ENCODE measurements at regions not wholly inside any gene's neighbourhood (a gene's known extent, or its start where the extent isn't known, plus 50 kb on each side); places are given as distances from the start of the nearest gene placed in this dataset.

- Histone ChIP-seq H3K4me1 (ENCODE audit: insufficient read depth, low read length, poor library complexity, severe bottlenecking) (no peaks in the 10 kb centered on the region), H3K4me3 (ENCODE audit: low read depth, low read length, poor library complexity, severe bottlenecking) (no peak overlapping the region), H3K36me3 (ENCODE audit: insufficient read depth, low read length) (no peaks in the 10 kb centered on the region), H3K4me2 (ENCODE audit: low read length) (no peak overlapping the region), H2AFZ (ENCODE audit: low read length) (no peak overlapping the region), H3K9me2 (ENCODE audit: insufficient read depth, low read length) (no peaks in the 10 kb centered on the region), H4K20me1 (ENCODE audit: insufficient read depth, low read length) (no peaks in the 10 kb centered on the region), H3K79me2 (ENCODE audit: insufficient read depth, low read depth, low read length) (no peaks in the 10 kb centered on the region), H3K27ac (ENCODE audit: low read depth, low read length, poor library complexity, severe bottlenecking) (no peak overlapping the region), H3K9me3 (ENCODE audit: low read length) (no peaks in the 10 kb centered on the region)
- no peak for DNase-seq (ENCODE audit: low spot score)
- no TSS peak for BruUV-seq (replicated peaks)
- intact Hi-C loops (cut with micrococcal nuclease; ENCODE audit: unreplicated experiment) = no loop called here
- no peak for TF ChIP-seq CTCF (conservative IDR thresholded peaks at IDR 0.05; ENCODE audit: low read length)
- no peak for TF ChIP-seq EZH2phosphoT487 (IDR thresholded peaks at IDR 0.05; ENCODE audit: borderline replicate concordance, low read depth, low read length)
- ChIA-PET CTCF (ENCODE audit: unreplicated experiment) (no interaction called here), POLR2A (interaction anchor here (0.5 kb wide), 1 partner anchor 22 kb away, joined by 3 read pairs; no protein-coding TSS in a partner anchor)
Observed at GRCh38 chr18:64271975-64272659, 123.2 kb upstream of the LINC00305 start.

GRCh38 chr18:64271246-64271645, 122.4 kb upstream of the LINC00305 start:
- H3K4me3 ChIP-seq (ENCODE audit: low read depth, low read length, poor library complexity, severe bottlenecking) = no peak overlapping the region
- no peaks in the 10 kb centered on the region for H3K9me2 ChIP-seq (ENCODE audit: insufficient read depth, low read length)
- ChIA-PET POLR2A (no interaction called here), CTCF (ENCODE audit: unreplicated experiment) (no interaction called here)
- H3K27ac ChIP-seq (ENCODE audit: low read depth, low read length, poor library complexity, severe bottlenecking) = no peak overlapping the region
- no peak overlapping the region for H2AFZ ChIP-seq (ENCODE audit: low read length)
- H3K9me3 ChIP-seq (ENCODE audit: low read length) = no peaks in the 10 kb centered on the region
- no peak for TF ChIP-seq CTCF (conservative IDR thresholded peaks at IDR 0.05; ENCODE audit: low read length)
- TF ChIP-seq EZH2phosphoT487 (IDR thresholded peaks at IDR 0.05; ENCODE audit: borderline replicate concordance, low read depth, low read length) = no peak
- no TSS peak for BruUV-seq (replicated peaks)
- no peak overlapping the region for H3K4me2 ChIP-seq (ENCODE audit: low read length)
- DNase-seq (ENCODE audit: low spot score) = no peak
- H3K4me1 ChIP-seq (ENCODE audit: insufficient read depth, low read length, poor library complexity, severe bottlenecking) = no peaks in the 10 kb centered on the region
- H3K79me2 ChIP-seq (ENCODE audit: insufficient read depth, low read depth, low read length) = no peaks in the 10 kb centered on the region
- no peaks in the 10 kb centered on the region for H3K36me3 ChIP-seq (ENCODE audit: insufficient read depth, low read length)
- no peaks in the 10 kb centered on the region for H4K20me1 ChIP-seq (ENCODE audit: insufficient read depth, low read length)
- intact Hi-C loops (cut with micrococcal nuclease; ENCODE audit: unreplicated experiment) = no loop called here

GRCh38 chr18:64270608-64271007, 121.7 kb upstream of the LINC00305 start:
- no peak for DNase-seq (ENCODE audit: low spot score)
- intact Hi-C loops (cut with micrococcal nuclease; ENCODE audit: unreplicated experiment) = no loop called here
- no TSS peak for BruUV-seq (replicated peaks)
- Histone ChIP-seq H3K79me2 (ENCODE audit: insufficient read depth, low read depth, low read length) (no peaks in the 10 kb centered on the region), H3K36me3 (ENCODE audit: insufficient read depth, low read length) (no peaks in the 10 kb centered on the region), H3K4me2 (ENCODE audit: low read length) (no peak overlapping the region), H3K9me2 (ENCODE audit: insufficient read depth, low read length) (no peaks in the 10 kb centered on the region), H3K4me3 (ENCODE audit: low read depth, low read length, poor library complexity, severe bottlenecking) (no peak overlapping the region), H3K9me3 (ENCODE audit: low read length) (no peaks in the 10 kb centered on the region), H3K27ac (ENCODE audit: low read depth, low read length, poor library complexity, severe bottlenecking) (no peak overlapping the region), H3K4me1 (ENCODE audit: insufficient read depth, low read length, poor library complexity, severe bottlenecking) (no peaks in the 10 kb centered on the region), H2AFZ (ENCODE audit: low read length) (no peak overlapping the region), H4K20me1 (ENCODE audit: insufficient read depth, low read length) (no peaks in the 10 kb centered on the region)
- CTCF ChIA-PET (ENCODE audit: unreplicated experiment) = no interaction called here
- no peak for TF ChIP-seq EZH2phosphoT487 (IDR thresholded peaks at IDR 0.05; ENCODE audit: borderline replicate concordance, low read depth, low read length)
- TF ChIP-seq CTCF (conservative IDR thresholded peaks at IDR 0.05; ENCODE audit: low read length) = no peak
- POLR2A ChIA-PET = no interaction called here
